ENCODE measurements at regions not wholly inside any gene's neighbourhood (a gene's known extent, or its start where the extent isn't known, plus 50 kb on each side); places are given as distances from the start of the nearest gene placed in this dataset.
A peak's percentile ranks its signal among the peaks of the same experiment; 100 is the strongest.
"Not testable (repeated sequence)": the region's sequence is repeated elsewhere in the genome, so short reads cannot be mapped to it uniquely, and the experiment has no call there.

DNA sequence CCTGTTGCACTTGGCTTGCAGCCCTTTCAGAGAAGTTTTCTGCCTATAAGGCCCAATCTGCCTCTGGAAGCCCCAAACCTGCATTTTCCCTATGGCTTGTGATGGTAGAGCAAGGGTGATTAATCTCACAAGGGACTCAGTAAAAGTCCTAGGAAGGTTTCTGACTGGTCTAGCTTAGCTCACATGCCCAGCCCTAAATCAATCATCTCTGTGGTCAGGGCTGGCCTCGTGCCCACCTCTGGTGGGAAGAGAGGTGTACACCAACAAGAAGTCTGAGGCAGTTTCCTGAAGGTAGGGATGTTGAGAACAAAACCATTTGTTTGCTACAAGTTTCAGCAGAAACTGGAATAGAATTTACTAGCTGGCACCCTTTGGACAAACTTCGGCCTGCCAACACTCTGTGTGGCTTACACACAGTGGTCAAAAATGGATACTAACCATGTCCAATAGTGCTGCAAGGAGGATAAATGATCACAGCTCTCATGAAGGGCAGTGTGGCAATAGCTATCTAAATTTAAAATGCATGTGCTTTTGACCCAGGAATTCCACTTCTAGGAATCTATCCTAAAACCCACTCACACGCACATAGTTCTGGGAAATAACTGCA, 96.4 kb downstream of the EN1 start:
- peaks cover 10% of the 10 kb centered on the region for H3K9me3 Mint-ChIP-seq (ENCODE audit: low read depth, unreplicated experiment)
- H3K27ac Mint-ChIP-seq (ENCODE audit: unreplicated experiment) = no peak overlapping the region
- no peak overlapping the region for H3K4me3 Mint-ChIP-seq (ENCODE audit: low read depth, unreplicated experiment)
- peaks cover 14% of the 10 kb centered on the region for H3K27me3 Mint-ChIP-seq (ENCODE audit: unreplicated experiment)
- peaks cover 12% of the 10 kb centered on the region for H3K4me1 Mint-ChIP-seq (ENCODE audit: low read depth, unreplicated experiment)
- H3K36me3 Mint-ChIP-seq (ENCODE audit: insufficient read depth, unreplicated experiment) = peaks cover 4% of the 10 kb centered on the region
- CTCF ChIA-PET = no interaction called here
- TF ChIP-seq, protein P1, sequence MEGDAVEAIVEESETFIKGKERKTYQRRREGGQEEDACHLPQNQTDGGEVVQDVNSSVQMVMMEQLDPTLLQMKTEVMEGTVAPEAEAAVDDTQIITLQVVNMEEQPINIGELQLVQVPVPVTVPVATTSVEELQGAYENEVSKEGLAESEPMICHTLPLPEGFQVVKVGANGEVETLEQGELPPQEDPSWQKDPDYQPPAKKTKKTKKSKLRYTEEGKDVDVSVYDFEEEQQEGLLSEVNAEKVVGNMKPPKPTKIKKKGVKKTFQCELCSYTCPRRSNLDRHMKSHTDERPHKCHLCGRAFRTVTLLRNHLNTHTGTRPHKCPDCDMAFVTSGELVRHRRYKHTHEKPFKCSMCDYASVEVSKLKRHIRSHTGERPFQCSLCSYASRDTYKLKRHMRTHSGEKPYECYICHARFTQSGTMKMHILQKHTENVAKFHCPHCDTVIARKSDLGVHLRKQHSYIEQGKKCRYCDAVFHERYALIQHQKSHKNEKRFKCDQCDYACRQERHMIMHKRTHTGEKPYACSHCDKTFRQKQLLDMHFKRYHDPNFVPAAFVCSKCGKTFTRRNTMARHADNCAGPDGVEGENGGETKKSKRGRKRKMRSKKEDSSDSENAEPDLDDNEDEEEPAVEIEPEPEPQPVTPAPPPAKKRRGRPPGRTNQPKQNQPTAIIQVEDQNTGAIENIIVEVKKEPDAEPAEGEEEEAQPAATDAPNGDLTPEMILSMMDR (IDR thresholded peaks at IDR 0.05; ENCODE audit: unreplicated experiment) = no peak
- BruUV-seq (replicated peaks) = no TSS peak
- peak; percentile 76 for DNase-seq
- intact Hi-C loops (cut with micrococcal nuclease; ENCODE audit: unreplicated experiment) = no loop called here

DNA sequence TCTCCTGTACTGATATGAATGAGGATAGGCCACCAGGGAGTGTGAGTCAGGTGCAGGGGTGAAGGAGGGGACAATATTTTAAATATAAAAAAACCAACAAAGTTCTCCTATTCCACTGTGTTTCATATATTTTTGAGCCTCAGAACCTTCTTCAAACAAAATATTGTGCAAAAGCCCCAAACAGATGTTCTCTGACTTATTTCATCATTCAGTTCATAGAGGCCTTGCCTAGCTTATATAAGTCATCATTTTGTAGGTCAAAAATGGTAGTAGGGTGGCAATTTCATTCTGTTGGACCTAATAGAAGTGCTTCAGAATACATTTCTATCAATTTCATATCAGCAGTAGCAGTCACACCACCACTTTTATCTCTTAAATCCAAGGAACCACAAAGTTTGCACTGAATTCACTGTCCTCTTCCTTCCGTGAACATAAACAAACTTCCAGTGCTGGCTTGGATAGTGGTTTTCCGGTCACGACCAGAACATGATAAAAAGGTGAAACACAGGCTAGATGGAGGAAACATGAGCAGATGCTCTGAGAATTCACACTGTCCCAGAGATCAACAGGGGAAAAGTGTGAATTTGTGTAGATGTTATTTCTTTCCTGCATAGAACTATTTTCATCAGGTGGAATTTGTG, 99.1 kb downstream of the EN1 start:
- Mint-ChIP-seq H3K27me3 (ENCODE audit: unreplicated experiment) (peaks cover 14% of the 10 kb centered on the region), H3K27ac (ENCODE audit: unreplicated experiment) (no peak overlapping the region), H3K4me1 (ENCODE audit: low read depth, unreplicated experiment) (peaks cover 12% of the 10 kb centered on the region), H3K36me3 (ENCODE audit: insufficient read depth, unreplicated experiment) (peaks cover 4% of the 10 kb centered on the region), H3K4me3 (ENCODE audit: low read depth, unreplicated experiment) (no peak overlapping the region), H3K9me3 (ENCODE audit: low read depth, unreplicated experiment) (peaks cover 17% of the 10 kb centered on the region)
- TF ChIP-seq, protein P1 (IDR thresholded peaks at IDR 0.05; ENCODE audit: unreplicated experiment) = no peak
- intact Hi-C loops (cut with micrococcal nuclease; ENCODE audit: unreplicated experiment) = no loop called here
- CTCF ChIA-PET = no interaction called here
- no peak for DNase-seq
- no TSS peak for BruUV-seq (replicated peaks)

DNA sequence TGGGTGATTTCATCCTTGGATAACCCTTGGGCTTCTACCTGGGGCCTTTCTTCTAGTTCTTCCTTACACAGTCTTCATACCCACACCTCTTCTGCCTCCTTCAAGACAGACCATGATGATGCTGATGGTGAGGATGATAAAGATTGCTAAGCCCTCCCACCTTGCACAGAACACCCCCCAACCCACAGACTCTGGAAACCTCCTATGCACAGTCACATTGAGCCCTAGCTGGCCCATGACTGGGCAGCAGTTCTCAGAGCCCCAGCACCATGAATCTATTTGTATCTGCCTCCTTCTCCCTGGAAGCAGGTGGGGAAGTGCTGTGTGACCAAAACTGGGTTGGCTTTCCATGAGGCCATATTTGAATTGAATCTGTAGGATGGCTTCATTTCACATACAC, 99.8 kb downstream of the EN1 start:
- intact Hi-C loops (cut with micrococcal nuclease; ENCODE audit: unreplicated experiment) = no loop called here
- CTCF ChIA-PET = no interaction called here
- H3K27me3 Mint-ChIP-seq (ENCODE audit: unreplicated experiment) = peaks cover 14% of the 10 kb centered on the region
- no peak overlapping the region for H3K27ac Mint-ChIP-seq (ENCODE audit: unreplicated experiment)
- H3K9me3 Mint-ChIP-seq (ENCODE audit: low read depth, unreplicated experiment) = peaks cover 17% of the 10 kb centered on the region
- TF ChIP-seq, protein P1 (IDR thresholded peaks at IDR 0.05; ENCODE audit: unreplicated experiment) = no peak
- DNase-seq = no peak
- no peak overlapping the region for H3K4me3 Mint-ChIP-seq (ENCODE audit: low read depth, unreplicated experiment)
- no TSS peak for BruUV-seq (replicated peaks)
- H3K4me1 Mint-ChIP-seq (ENCODE audit: low read depth, unreplicated experiment) = peaks cover 12% of the 10 kb centered on the region
- H3K36me3 Mint-ChIP-seq (ENCODE audit: insufficient read depth, unreplicated experiment) = peaks cover 4% of the 10 kb centered on the region

DNA sequence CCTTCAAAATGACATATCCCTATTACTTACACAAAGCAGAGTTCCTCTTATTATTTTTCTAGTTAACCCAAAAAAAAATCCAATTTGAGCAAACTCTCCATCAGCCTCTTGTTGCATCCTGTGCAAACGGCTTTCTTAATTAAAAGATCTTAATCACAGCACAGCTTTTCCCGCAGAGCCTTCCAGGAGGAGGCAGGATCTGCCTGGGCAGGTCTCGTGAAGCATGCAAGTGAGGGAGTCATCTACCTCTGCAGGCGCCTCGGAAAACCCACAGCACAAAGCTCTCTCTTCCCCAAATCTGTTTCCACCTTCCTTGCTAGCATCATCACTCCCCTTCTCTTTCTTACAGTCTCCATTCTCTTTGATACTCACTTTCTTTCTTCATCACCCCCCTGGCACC, 100.4 kb downstream of the EN1 start:
- CTCF ChIA-PET = no interaction called here
- H3K4me3 Mint-ChIP-seq (ENCODE audit: low read depth, unreplicated experiment) = no peak overlapping the region
- intact Hi-C loops (cut with micrococcal nuclease; ENCODE audit: unreplicated experiment) = no loop called here
- H3K27ac Mint-ChIP-seq (ENCODE audit: unreplicated experiment) = no peak overlapping the region
- DNase-seq = no peak
- peaks cover 12% of the 10 kb centered on the region for H3K4me1 Mint-ChIP-seq (ENCODE audit: low read depth, unreplicated experiment)
- H3K9me3 Mint-ChIP-seq (ENCODE audit: low read depth, unreplicated experiment) = peaks cover 17% of the 10 kb centered on the region
- TF ChIP-seq, protein P1 (IDR thresholded peaks at IDR 0.05; ENCODE audit: unreplicated experiment) = no peak
- H3K36me3 Mint-ChIP-seq (ENCODE audit: insufficient read depth, unreplicated experiment) = peaks cover 4% of the 10 kb centered on the region
- no TSS peak for BruUV-seq (replicated peaks)
- H3K27me3 Mint-ChIP-seq (ENCODE audit: unreplicated experiment) = peaks cover 14% of the 10 kb centered on the region

DNA sequence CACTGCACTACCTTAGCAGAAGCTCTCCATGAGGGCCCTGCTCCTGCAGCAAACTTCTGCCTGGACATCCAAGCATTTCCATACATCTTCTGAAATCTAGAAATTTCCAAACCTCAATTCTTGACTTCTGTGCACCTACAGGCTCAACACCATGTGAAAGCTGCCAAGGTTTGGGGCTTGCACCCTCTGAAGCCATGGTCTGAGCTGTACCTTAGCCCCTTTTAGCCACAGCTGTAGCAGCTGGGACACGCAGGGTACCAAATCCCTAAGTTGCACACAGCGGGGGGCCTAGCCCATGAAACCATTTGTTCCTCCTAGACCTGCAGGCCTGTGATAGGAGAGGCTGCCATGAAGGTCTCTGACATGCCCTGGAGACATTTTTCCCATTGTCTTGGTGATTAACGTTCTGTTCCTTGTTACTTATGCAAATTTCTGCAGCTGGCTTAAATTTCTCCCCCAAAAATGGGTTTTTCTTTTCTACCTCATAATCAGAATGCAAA, 102.7 kb downstream of the EN1 start:
- BruUV-seq (replicated peaks) = not testable (repeated sequence)

More for the DNA sequence above, 102.7 kb downstream of the EN1 start:
- DNase-seq; intact Hi-C loops (cut with micrococcal nuclease; ENCODE audit: unreplicated experiment); H3K4me3 Mint-ChIP-seq (ENCODE audit: low read depth, unreplicated experiment); CTCF ChIA-PET; H3K4me1 Mint-ChIP-seq (ENCODE audit: low read depth, unreplicated experiment); H3K36me3 Mint-ChIP-seq (ENCODE audit: insufficient read depth, unreplicated experiment); H3K27ac Mint-ChIP-seq (ENCODE audit: unreplicated experiment): not testable (repeated sequence)
- H3K9me3 Mint-ChIP-seq (ENCODE audit: low read depth, unreplicated experiment) = peaks cover 13% of the 10 kb centered on the region
- H3K27me3 Mint-ChIP-seq (ENCODE audit: unreplicated experiment) = peaks cover 14% of the 10 kb centered on the region
